Uterus (tissue), 2 donors: ENCODE measurements at regions not wholly inside any gene's neighbourhood (a gene's known extent, or its start where the extent isn't known, plus 50 kb on each side); places are given as distances from the start of the nearest gene placed in this dataset.

Experiments used
- POLR2A ChIP-seq, 2 donors: fragments of 450-650 bp; IDR thresholded peaks; one replicate each; pipeline ENCODE4 v1.6.1; 2016; ENCODE audit warnings: antibody characterized with exemption in 2 of 2, mild to moderate bottlenecking in 1 of 2, moderate library complexity in 1 of 2
- TF ChIP-seq, protein P1 (sequence below), 4 experiments: fragments of 200-600 bp in 2 of 4; fragments of 450-650 bp in 2 of 4; sonication (generic) in 2 of 4; IDR thresholded peaks; one replicate each; pipeline ENCODE4 v1.5.1; 2016 to 2019; ENCODE audit warnings: antibody characterized with exemption in 4 of 4, mild to moderate bottlenecking in 2 of 4, moderate library complexity in 1 of 4

GRCh38 chr2:12262681-12263436 is 453.9 kb upstream of the TRIB2 start:
- TF ChIP-seq, protein P1, sequence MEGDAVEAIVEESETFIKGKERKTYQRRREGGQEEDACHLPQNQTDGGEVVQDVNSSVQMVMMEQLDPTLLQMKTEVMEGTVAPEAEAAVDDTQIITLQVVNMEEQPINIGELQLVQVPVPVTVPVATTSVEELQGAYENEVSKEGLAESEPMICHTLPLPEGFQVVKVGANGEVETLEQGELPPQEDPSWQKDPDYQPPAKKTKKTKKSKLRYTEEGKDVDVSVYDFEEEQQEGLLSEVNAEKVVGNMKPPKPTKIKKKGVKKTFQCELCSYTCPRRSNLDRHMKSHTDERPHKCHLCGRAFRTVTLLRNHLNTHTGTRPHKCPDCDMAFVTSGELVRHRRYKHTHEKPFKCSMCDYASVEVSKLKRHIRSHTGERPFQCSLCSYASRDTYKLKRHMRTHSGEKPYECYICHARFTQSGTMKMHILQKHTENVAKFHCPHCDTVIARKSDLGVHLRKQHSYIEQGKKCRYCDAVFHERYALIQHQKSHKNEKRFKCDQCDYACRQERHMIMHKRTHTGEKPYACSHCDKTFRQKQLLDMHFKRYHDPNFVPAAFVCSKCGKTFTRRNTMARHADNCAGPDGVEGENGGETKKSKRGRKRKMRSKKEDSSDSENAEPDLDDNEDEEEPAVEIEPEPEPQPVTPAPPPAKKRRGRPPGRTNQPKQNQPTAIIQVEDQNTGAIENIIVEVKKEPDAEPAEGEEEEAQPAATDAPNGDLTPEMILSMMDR (IDR thresholded peaks at IDR 0.05), result no peak
- no peak for TF ChIP-seq POLR2A (IDR thresholded peaks at IDR 0.05)
